ENCODE measurements at regions not wholly inside any gene's neighbourhood (a gene's known extent, or its start where the extent isn't known, plus 50 kb on each side); places are given as distances from the start of the nearest gene placed in this dataset.

DNA sequence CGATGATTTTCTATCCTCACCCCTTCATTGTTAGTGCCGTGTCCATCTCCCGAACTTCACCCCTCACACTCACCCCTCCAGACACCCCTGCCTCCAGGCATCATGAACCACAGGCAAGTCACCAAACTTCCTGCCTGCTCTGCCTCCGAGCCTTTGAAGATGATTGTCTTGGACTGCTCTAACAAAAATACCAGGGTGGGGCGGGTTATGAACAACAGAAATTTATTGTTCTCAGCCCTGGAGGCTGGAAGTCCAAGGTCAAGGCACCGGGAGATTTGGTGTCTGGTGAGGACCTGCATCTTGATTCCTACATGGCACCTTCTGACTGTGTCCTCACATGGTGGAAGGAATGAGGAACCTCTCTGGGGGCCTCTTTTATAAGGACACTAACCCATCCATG lies 1508.3 kb downstream of the TBC1D22A start:
- DNase-seq (ENCODE audit: low read depth), result no peak

DNA sequence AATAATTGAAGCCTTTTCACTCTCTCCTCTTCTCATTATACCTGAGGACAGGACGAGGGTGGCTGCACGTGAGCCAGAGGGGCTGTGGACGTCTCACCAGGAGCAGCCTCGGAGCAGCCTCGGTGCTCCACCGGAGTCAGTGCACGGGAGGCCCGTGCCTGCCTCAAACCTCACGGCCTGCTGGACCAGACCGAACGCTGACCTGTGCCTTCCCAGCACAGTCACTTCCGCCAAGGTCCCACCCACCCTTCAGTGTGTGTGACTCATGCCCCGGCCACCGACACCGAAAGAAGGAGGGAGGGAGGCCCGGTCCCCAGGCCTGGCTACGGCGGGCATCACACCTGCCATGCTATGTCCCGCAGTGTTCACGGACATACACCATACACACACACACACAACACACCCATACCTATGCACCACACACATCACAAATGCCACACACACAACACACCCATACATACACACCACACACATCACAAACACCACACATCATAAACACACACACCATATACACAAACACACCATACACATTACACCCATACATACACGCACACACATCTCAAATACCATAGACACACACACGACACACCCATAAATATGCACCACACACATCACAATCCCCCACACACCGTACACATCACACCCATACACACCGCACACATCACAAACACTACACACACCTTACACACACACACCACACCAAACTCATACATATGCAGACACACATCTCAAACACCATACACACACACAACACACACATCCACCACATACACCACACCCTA lies 1506.5 kb downstream of the TBC1D22A start:
- DNase-seq (ENCODE audit: low read depth), result no peak

DNA sequence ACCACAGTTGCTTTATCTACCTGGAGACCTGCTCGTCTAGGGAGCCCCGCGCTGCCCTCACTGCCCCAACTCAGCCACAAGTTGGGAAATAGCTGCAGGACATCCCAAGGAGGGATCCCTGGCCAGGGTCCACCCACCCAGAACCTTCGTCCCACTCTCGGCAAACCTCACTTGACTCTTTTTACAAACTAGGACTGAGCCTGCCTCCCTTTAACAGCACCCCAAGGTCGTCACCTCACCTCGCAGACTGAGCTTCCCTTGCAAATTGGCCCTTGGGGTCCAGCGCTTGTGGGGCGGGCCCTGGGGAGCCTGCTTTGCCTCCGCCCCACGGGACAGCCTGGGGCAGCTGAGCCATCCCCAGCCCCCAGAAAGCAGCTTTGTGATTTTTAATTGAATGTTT lies 1505.8 kb downstream of the TBC1D22A start:
- DNase-seq (ENCODE audit: low read depth), result no peak

DNA sequence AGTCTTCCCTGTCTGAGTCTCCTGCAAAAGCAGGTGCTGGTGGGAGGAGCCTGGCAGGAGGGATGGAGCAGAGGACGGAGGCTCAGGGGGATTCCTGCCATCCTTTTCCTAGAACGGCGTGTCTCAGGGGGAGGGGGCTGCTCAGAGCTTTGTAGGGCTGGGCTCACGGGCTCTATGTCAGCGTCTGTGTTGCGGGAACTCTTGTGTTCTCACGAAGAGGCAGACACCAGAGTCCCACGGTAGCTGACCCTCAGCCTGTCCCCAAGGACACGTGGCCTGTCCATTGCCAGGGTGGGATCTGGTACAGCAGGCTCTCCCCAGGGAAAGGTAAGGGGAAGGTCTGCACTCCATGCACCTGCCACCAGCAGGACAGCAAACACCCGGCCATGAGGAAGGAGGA lies 1505.2 kb downstream of the TBC1D22A start:
- DNase-seq (ENCODE audit: low read depth), result no peak

DNA sequence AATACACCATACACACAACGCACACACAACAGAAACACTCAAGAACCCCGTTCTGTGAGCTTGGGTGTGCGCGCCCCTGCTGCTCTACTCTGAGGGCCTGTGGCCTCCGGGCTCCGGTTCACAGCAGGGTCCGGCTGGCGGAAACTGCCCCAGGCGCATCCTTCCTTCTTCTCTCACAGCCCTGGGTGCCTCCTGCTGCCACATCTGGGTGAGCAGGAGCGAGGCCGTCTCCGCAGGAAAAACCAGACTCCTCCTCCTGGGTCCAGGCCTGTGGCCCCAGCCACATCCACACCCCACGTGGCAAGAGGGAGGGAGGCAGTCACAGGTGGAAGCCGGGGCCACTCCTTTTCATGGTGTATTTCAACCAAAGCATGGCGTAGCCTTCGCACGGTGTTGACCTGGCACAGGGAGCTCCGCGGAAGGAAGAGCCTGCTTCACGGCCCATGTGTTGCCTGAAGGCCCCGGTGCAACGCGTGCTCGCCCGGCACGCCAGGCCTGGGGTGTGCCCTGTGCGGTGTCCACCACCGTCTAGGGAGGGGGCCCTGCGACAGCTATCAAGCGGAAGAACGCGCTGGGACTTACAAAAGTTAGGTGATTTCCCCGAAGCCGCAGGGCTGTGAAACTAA lies 1502.7 kb downstream of the TBC1D22A start:
- no peak for DNase-seq (ENCODE audit: low read depth)

DNA sequence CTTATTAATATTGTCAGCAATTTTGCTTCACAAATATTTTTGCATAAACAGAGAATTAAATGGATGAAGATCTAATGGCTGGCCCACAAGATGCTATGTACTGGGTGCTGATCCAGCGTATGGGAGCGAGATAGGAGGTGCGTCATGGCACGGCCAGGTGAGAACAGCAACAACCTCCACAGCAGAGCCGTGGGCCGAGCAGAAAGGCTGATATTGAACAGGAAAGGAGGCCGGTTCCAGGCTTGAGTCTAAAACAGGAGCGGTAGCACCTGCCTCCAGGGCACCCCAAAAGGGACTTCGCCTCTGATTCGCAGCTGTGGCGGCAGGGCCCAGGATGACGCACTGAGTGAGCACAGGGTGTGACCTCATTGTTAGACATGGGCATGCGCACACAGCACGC lies 1502.1 kb downstream of the TBC1D22A start:
- DNase-seq (ENCODE audit: low read depth), result no peak

DNA sequence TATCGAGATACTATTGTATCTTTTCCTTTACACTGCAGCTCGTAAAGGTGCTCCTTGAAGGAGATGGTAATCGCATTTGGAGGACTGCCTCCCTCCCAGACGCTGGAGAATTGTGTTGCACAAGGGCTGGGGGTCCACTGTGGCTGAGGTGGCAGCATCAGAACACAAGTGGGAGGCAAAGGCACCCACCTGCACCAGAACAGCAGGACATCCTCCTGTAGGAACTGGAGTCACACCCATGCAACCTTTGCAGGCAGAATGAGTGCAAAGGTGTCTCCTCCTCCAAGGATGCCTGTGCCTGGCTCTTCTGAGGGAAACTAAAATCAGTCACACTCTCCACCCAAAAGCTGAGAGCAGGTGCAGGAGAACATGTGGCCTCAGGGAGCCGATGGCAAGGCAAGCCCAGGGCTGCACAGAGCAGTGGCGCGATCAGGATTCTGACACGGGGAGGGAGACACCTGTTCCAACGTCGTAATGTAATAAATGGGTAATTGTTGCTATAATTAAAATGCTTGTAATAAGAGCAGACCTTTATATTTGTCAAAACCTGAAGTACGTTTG lies 1501.4 kb downstream of the TBC1D22A start:
- DNase-seq (ENCODE audit: low read depth), result no peak

DNA sequence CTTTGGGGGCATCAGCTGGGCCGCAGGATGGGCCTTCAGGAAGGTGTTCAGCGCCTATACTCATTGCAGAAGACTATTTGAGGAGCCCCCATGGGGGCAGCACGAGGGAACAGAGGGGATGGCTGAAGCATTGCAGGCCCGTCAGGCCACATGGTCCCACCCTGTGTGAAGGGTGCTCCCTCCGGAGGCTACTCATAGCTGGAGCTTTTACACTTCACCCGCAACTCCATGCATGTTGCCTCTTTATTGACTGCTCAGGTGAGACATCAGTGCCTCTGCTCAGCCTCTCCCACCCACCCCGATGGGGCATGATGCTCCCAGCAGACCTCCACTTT lies 1500.9 kb downstream of the TBC1D22A start:
- no peak for DNase-seq (ENCODE audit: low read depth)

DNA sequence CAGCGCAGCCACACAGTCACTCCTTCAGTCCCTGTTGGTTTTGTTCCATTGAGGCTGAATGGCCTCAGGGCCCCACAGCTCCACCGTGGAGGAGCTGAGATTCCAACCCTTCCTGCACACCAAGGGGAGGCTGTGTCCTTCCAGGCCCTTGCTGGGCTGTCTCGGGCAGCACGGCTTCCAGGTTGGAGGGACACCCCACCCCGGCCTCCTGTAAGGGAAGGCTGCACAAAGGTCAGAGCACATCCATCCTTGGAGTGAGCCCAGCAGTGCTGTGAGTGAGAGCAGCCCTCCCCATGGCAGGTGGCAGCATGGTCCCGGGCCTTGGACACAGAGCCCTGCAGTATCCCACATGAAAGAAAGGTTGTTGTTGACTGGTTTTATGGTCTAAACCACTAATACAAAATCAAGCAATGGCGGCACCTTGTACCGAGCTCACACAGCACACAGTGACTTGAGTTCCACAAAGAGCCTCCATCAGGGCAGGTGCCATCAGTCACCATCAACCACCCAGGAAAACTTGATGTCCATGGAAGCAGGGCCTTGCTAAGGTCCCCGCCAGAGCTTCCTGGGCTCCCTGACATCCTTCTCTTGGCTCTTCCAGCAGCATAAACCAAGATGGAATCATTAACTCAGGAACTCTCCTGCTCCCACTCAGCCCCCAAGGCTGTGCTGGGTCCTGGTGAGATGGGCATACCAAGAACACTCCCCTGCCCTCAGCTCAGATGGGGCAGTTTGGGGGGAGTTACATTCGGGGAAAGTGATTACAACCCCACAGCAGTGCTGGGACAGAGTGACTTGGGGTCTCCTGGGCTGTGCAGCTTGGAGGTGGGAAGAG lies 1500.4 kb downstream of the TBC1D22A start:
- no peak for DNase-seq (ENCODE audit: low read depth)

DNA sequence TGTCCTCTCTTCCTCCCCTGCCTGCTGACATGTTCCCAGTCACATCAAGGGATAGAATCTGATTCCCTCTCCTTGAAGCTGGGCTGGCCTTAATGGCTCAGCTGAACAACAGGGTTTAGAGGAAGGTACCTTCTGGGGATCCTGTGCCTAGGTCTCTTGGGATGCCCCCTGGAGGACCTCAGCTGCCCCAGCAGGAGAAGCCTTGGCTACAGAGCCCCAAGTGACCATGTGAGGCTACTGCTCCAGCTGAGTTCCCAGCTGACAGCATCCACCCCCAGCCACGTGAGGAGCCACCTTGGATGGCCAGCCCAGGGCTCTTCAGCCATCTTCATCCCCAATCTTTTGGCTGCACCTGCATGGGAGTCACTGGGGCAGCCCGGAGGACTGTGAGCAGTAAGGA lies 1499.3 kb downstream of the TBC1D22A start:
- no peak for DNase-seq (ENCODE audit: low read depth)

DNA sequence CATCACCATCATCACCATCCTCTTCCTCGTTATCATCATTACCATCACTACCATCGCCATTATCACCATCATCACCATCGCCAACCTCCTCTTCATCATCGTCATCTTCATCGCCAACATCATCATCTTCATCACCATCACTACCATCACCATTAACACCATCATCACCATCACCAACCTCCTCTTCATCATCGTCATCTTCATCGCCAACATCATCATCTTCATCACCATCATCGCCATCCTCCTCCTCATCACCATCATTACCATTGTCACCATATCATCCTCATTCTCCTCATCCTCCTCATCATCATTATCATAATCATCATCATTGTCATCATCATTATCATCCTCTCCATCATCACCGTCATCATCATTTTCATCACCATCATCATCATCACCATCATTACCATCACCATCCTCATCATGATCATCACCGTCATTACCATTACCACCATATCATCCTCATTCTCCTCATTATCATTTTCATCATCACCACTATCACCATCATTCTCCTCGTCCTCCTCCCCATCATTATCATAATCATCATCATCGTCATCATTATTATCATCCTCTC lies 1498.7 kb downstream of the TBC1D22A start:
- no peak for DNase-seq (ENCODE audit: low read depth)

DNA sequence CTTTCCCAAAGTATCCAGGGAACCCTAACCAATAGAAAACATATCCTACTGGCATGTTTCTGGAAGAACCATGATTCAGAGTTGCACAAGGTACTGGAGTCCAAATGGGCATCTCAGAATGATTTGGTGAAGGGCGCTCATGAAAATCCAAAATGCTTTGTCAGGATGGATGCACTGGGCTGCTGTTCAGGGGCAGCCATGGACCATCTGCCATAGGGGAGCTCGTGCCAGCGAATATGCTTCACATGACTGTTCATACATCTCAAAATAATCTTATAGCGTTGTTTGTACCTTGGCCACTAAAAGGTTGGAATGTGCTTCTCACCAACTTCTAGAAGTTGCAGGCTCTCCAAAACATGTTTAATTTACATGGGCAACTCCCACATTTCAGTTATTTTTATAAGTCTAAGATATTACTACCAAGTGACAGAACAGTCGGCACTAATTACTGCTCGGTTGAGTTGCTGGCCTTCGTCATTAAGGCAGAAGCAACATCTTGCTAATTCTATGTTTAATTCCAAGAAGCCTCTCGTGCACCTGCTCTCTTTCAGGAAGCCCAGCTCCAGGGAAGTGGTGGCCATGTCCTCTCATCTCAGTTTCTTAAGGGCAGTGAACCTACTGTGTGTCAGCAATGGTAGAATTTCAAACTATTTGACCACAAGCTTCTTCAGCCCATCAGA lies 1497.7 kb downstream of the TBC1D22A start:
- no peak for DNase-seq (ENCODE audit: low read depth)

DNA sequence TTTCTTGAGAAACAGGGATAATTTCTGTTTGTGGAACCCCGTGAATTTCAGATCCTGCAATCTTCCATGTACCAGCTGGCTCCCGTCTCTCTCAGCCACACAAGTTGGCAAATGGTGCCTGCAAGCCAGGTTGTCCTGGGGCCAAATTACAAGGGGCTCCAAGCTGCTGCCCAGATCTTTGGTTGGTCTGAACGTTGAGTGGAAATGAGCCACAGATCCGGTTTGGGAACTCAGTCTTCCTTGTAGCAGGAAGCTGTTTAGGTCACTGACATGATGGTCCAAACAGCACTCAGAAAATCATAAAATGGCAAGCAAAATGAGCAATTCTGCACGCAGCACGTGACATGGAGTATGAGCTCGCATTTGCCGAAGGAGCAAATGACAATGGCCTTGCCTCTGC lies 1496.4 kb downstream of the TBC1D22A start:
- DNase-seq (ENCODE audit: low read depth), result no peak

DNA sequence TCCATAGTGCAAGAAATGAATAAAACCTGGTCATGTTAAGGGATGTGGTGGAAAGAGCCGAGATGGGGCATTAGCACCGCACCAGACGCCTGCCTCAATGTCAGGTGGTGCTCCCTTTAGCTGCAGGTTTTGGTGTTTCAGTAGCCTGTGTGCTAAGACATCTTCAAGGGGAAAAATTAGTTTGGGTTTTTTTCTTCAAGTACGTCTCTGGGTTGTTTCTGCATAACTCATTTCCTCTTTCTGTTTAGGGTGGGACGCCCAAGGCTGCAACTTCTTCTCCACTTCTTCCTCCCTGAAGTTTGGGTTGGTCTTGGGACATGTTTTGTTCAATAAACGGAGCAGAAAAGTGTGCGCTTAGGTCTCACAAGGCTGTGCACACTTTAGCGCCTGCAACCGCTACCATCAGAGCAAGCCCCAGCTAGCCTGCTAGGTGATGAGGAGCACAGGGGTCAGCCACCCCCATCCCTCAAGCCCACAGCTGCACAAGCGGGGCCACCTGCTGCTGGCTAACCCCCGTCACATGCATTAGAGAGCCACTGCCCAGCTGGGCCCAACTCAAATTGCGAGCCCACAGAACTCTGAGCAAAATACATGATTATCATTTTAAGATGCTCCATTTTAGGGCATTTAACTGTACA lies 1495.7 kb downstream of the TBC1D22A start:
- no peak for DNase-seq (ENCODE audit: low read depth)

DNA sequence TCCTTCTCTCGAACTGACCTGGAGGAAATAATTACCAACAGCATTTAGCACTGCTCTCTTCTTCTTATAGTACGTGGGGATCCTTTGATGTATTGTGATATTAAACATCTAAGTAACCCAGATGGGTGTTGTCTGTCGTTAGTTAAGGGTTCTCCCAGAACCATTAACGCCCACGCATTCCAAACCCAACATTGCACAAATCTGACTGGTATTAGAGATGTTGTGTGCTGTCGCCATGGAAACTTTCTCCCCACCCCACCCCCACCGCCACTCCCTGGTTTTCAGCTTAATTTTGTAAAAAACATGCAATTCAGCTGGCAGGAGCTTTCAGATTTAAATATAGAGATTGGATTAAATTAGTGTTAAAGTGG lies 1495.2 kb downstream of the TBC1D22A start:
- no peak for DNase-seq (ENCODE audit: low read depth)

DNA sequence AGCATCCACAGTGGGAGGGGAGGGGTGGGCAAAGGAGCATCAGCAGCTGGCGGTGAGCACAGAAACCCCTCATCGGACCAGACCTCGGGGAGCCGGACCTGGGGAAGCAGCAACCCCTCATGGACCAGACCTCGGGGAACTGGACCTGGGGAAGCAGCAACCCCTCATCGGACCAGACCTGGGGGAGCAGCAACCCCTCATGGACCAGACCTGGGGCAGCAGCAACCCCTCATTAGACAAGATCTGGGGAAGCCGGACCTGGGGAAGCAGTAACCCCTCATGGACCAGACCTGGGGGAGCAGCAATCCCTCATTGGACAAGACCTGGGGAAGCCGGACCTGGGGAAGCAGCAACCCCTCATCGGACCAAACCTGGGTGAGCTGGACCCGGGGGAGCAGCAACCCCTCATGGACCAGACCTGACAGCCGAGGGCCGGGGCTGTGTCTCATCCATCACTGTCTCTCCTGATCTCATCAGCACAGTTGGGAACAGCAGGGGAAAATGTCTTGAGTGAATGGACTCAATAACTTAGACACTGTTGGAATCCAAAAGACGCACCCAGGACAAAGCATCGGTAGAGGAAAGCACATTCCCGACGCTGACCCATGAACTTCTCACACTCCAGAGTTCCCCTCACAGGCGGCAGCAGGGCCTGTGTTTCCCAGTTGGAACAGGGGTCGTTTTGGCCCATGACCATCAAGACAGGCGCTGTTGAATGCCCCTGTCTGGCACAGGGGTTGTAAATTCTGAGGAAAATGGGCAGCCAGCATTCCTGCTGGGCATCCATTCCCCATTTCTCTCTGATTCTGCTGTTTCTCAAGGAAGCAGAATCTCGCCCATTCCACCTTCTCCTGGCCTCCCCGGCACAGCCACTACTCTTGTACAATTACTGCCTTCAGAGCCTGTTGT lies 1494.6 kb downstream of the TBC1D22A start:
- no peak for DNase-seq (ENCODE audit: low read depth)

DNA sequence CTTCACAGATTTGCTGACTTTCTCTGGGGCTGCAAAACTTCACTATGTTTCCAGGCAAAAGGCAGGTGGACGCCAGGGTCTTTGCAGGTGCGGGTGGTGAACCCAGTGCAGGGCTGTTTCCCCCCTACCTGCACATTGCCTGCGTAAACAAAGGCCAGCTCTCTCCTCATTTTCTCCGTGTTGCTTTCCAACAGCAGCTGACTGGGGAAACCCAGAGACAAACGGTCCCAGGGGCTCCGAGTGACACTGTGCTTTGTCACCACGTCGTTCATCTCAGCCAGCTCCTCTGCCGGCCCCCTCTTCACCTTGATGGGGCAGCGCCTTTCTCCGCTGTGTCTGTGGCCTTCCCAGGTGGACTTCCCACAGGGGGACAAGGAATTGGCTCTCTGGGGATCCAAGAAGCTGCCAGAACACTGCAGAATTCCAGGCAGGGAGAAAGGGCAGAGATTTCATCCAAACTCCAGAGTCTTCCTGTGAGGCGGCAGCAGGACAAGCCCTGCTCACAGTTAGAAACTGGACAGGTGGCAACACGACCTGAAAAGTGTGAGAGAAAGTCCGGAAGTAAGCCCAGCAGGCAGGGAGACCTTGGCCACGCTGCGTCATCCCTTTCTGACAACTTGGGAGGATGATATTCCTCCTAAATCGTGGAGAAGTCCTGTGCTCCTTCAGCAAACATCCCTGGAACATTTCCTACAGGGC lies 1493.7 kb downstream of the TBC1D22A start:
- no peak for DNase-seq (ENCODE audit: low read depth)

DNA sequence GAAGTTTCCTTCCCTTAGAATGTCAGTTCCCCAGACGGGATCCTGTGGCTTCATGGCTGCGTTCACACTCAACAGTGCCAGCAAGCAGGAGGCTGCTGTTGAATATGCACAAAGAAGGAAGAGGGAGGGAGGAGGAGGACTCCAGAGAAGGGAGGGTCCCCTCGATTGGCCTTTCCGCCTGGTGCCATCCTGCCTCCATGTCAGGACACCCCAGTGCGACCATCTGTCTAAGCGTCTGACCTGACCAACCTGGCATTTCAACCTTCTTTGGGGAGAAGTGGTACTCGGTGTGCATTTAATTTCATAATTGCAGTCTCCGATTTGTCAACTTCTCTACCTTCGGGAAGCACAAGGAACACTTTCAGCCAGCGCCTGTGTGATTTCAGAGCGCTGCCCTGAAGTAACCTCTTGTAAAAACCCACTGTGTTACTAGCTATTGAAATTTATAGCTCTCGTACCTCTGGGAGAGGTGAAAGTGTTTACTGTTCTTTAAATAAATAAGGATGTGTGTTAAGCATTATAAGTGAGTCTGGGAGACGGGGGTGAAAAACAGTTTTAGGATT lies 1491.9 kb downstream of the TBC1D22A start:
- DNase-seq (ENCODE audit: low read depth), result no peak

DNA sequence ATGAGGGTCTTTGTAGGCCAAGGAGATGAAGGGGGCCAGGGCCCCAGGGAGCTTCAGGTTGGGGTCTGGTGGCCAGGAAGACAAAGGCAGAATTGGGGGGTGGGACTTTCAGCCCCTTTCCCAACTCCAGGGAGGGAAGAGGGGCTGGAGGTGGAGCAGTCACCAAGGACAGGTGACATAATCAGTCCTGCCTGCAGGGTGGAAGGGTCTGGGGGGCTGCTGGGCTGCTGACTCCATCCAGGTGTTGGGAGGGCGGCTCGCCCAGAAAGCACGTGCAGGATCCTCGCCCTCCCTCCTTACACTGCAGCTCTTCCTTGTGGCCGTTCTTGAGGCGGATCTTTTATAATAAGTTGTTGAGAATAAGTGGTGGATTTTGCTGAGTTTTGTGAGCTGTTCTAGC lies 1491.1 kb downstream of the TBC1D22A start:
- DNase-seq (ENCODE audit: low read depth), result no peak
